OCI-LY7 (cell line): ENCODE measurements at regions not wholly inside any gene's neighbourhood (a gene's known extent, or its start where the extent isn't known, plus 50 kb on each side); places are given as distances from the start of the nearest gene placed in this dataset.

ENCODE experiments used
- BruUV-seq: library from RNA; stranded (reverse); fragments of 400-500 nt; replicated peaks from 2 replicates; lab custom pipeline; 2021; lab: Mats Ljungman, UMichigan
- CTCF ChIA-PET: fragments of 300-600 bp; sonication (Branson Sonifier 250); formaldehyde crosslinking; loops from one replicate; lab custom pipeline; 2022; ENCODE audit warnings: antibody characterized with exemption; ENCODE audit not compliant: unreplicated experiment; lab: Charles Lee
- POLR2A ChIA-PET: fragments of 300-600 bp; sonication (Branson Sonifier 250); formaldehyde crosslinking; loops from one replicate; lab custom pipeline; 2022; ENCODE audit warnings: antibody characterized with exemption; lab: Charles Lee
- DNase-seq: peaks from one replicate; pipeline ENCODE4 v3.0.0-alpha.2; 2015; ENCODE audit warnings: low spot score
- H2AFZ ChIP-seq: fragments of 200-600 bp; sonication (generic), shearing (Covaris generic); 2 replicates; pipeline ENCODE4 v1.6.1; 2014; ENCODE audit warnings: mild to moderate bottlenecking, antibody characterized with exemption, low read length, moderate library complexity
- H3K27ac ChIP-seq: fragments of 200-600 bp; sonication (generic); 2 replicates; pipeline ENCODE4 v1.5.1; 2014; ENCODE audit warnings: mixed run types, low read depth, mild to moderate bottlenecking, moderate library complexity, low read length, inconsistent platforms; ENCODE audit not compliant: poor library complexity, severe bottlenecking
- H3K36me3 ChIP-seq: fragments of 200-600 bp; sonication (generic); 2 replicates; pipeline ENCODE4 v1.6.1; 2014; ENCODE audit warnings: mild to moderate bottlenecking, antibody characterized with exemption, low read length, moderate library complexity, mixed read lengths; ENCODE audit not compliant: insufficient read depth
- H3K4me1 ChIP-seq: fragments of 200-600 bp; sonication (generic); 2 replicates; pipeline ENCODE4 v1.5.1; 2014; ENCODE audit warnings: mild to moderate bottlenecking, low read length; ENCODE audit not compliant: insufficient read depth, poor library complexity, severe bottlenecking
- H3K4me2 ChIP-seq: fragments of 200-600 bp; sonication (generic); 2 replicates; pipeline ENCODE4 v1.6.1; 2014; ENCODE audit warnings: mild to moderate bottlenecking, low read length
- H3K4me3 ChIP-seq: fragments of 200-600 bp; sonication (generic); 2 replicates; pipeline ENCODE4 v1.5.1; 2014; ENCODE audit warnings: mild to moderate bottlenecking, low read depth, low read length; ENCODE audit not compliant: poor library complexity, severe bottlenecking
- H3K79me2 ChIP-seq: fragments of 200-600 bp; sonication (generic); 2 replicates; pipeline ENCODE4 v1.6.1; 2016; ENCODE audit warnings: low read depth, mild to moderate bottlenecking, low read length, moderate library complexity, mixed read lengths; ENCODE audit not compliant: insufficient read depth
- H3K9me2 ChIP-seq: fragments of 200-600 bp; sonication (generic); 2 replicates; pipeline ENCODE4 v1.6.1; 2016; ENCODE audit warnings: mild to moderate bottlenecking, low read length, mixed read lengths; ENCODE audit not compliant: insufficient read depth
- H3K9me3 ChIP-seq: fragments of 200-600 bp; sonication (generic); 2 replicates; pipeline ENCODE4 v1.6.1; 2014; ENCODE audit warnings: mild to moderate bottlenecking, mixed run types, low read length, mixed read lengths
- H4K20me1 ChIP-seq: fragments of 200-600 bp; sonication (generic); 2 replicates; pipeline ENCODE4 v1.6.1; 2014; ENCODE audit warnings: mild to moderate bottlenecking, antibody characterized with exemption, low read length, moderate library complexity, mixed read lengths; ENCODE audit not compliant: insufficient read depth
- EZH2phosphoT487 ChIP-seq: fragments of 200-600 bp; sonication (generic); IDR thresholded peaks from 2 replicates; pipeline ENCODE4 v1.6.1; 2018; ENCODE audit warnings: low read depth, borderline replicate concordance, mild to moderate bottlenecking, mixed run types, antibody characterized with exemption, low read length, moderate library complexity, mixed read lengths
- intact Hi-C: fragments of 100-400 bp; cut with micrococcal nuclease; formaldehyde crosslinking; loops from one replicate; pipeline ENCODE4 v1.10.0; 2022; ENCODE audit not compliant: unreplicated experiment
- TF ChIP-seq, protein P1 (sequence below): fragments of 200-600 bp; sonication (generic); conservative IDR thresholded peaks from 2 replicates; pipeline ENCODE4 v1.5.1; 2014; ENCODE audit warnings: mild to moderate bottlenecking, antibody characterized with exemption, low read length, moderate library complexity, mixed read lengths

DNA sequence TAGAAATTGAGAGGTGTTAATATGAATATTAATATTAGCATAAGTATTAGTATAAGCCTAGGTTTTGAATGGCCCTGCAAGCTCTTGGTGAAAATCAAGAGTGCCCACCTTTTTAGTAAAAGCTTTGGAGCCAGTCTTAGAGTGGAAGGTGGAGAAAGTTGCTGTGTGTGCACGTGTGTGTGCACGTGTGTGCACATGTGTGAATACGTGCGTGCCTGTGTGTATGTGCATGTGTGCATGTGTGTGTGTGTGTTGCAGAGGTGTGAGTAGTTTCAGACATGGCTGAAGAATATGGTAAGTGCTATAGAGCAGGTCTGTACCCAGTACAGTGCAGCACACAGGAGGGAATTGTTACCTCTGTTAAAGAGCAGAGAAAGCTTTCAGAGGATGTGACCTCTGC lies 74.3 kb downstream of the BOD1 start:
- CTCF ChIA-PET, result no interaction called here
- POLR2A ChIA-PET, result no interaction called here
- H3K9me2 ChIP-seq, result no peaks in the 10 kb centered on the region
- no peaks in the 10 kb centered on the region for H3K36me3 ChIP-seq
- DNase-seq, result no peak
- H2AFZ ChIP-seq, result no peak overlapping the region
- H3K27ac ChIP-seq, result no peak overlapping the region
- BruUV-seq, result no TSS peak
- H3K79me2 ChIP-seq, result no peaks in the 10 kb centered on the region
- H4K20me1 ChIP-seq, result no peaks in the 10 kb centered on the region
- no peak overlapping the region for H3K4me3 ChIP-seq
- no peak for TF ChIP-seq EZH2phosphoT487
- TF ChIP-seq, protein P1, sequence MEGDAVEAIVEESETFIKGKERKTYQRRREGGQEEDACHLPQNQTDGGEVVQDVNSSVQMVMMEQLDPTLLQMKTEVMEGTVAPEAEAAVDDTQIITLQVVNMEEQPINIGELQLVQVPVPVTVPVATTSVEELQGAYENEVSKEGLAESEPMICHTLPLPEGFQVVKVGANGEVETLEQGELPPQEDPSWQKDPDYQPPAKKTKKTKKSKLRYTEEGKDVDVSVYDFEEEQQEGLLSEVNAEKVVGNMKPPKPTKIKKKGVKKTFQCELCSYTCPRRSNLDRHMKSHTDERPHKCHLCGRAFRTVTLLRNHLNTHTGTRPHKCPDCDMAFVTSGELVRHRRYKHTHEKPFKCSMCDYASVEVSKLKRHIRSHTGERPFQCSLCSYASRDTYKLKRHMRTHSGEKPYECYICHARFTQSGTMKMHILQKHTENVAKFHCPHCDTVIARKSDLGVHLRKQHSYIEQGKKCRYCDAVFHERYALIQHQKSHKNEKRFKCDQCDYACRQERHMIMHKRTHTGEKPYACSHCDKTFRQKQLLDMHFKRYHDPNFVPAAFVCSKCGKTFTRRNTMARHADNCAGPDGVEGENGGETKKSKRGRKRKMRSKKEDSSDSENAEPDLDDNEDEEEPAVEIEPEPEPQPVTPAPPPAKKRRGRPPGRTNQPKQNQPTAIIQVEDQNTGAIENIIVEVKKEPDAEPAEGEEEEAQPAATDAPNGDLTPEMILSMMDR, result no peak
- no peaks in the 10 kb centered on the region for H3K9me3 ChIP-seq
- no peak overlapping the region for H3K4me2 ChIP-seq
- intact Hi-C loops, result no loop called here
- no peaks in the 10 kb centered on the region for H3K4me1 ChIP-seq

DNA sequence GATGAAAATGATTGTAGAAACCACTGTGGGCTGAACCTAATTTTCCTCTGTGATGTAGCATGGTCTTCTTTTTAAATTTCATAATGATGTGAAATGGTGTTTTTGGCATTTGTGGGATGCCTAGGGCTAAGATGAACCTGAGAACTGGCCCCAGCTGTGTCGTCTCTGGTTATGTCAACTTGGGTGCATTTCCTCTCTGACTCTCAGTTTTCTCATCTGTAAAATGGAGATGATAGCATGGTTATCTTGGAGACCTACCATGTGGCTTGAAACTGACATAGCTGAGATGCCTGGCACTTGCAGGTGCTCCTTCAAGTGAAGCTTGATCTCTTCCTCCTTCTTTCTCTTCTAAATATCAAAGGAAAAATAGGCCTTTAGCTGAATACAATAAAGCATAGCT lies 77.8 kb downstream of the BOD1 start:
- Histone ChIP-seq H3K4me2 (no peak overlapping the region), H3K4me1 (no peaks in the 10 kb centered on the region), H4K20me1 (no peaks in the 10 kb centered on the region), H3K4me3 (no peak overlapping the region), H3K36me3 (no peaks in the 10 kb centered on the region), H3K27ac (no peak overlapping the region), H3K9me2 (no peaks in the 10 kb centered on the region), H3K79me2 (no peaks in the 10 kb centered on the region), H2AFZ (no peak overlapping the region), H3K9me3 (no peaks in the 10 kb centered on the region)
- intact Hi-C loops, result no loop called here
- ChIA-PET POLR2A (no interaction called here), CTCF (interaction anchor here (0.6 to 0.7 kb wide), 2 partner anchors 35 to 414 kb away, joined by 3 read pairs; no protein-coding TSS in a partner anchor)
- DNase-seq, result no peak
- BruUV-seq, result no TSS peak
- no peak for TF ChIP-seq EZH2phosphoT487
- TF ChIP-seq, protein P1, result no peak

DNA sequence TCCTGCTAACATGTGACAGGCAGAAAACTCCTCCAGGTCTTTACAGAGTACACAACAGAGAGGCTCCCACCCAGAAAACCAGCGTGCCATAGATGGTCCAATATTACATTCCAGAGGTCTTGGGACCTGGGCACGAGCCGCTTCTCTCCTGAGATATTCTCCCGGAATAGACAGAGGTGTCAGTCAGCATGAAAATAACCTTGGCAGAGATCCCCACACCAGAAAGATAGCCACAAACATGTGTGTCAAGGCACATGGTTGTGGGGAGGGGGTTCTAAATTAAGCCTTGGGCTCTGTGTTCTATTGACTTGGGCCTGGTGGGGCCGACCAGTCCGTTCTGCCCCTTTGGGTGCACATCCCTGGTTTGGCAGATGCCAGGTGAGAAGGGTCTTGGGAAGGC lies 78.4 kb downstream of the BOD1 start:
- H4K20me1 ChIP-seq, result no peaks in the 10 kb centered on the region
- H3K36me3 ChIP-seq, result no peaks in the 10 kb centered on the region
- no peak overlapping the region for H2AFZ ChIP-seq
- no peaks in the 10 kb centered on the region for H3K4me1 ChIP-seq
- H3K9me3 ChIP-seq, result no peaks in the 10 kb centered on the region
- H3K27ac ChIP-seq, result no peak overlapping the region
- no peak overlapping the region for H3K4me3 ChIP-seq
- DNase-seq, result no peak
- no TSS peak for BruUV-seq
- no peaks in the 10 kb centered on the region for H3K9me2 ChIP-seq
- no peaks in the 10 kb centered on the region for H3K79me2 ChIP-seq
- intact Hi-C loops, result no loop called here
- ChIA-PET CTCF (interaction anchor here (0.6 kb wide), 1 partner anchor 415 kb away, joined by 3 read pairs; no protein-coding TSS in a partner anchor), POLR2A (no interaction called here)
- TF ChIP-seq, protein P1, result no peak
- no peak for TF ChIP-seq EZH2phosphoT487
- H3K4me2 ChIP-seq, result no peak overlapping the region
